Mesodermal cell (in vitro differentiated cells): ENCODE measurements at regions not wholly inside any gene's neighbourhood (a gene's known extent, or its start where the extent isn't known, plus 50 kb on each side); places are given as distances from the start of the nearest gene placed in this dataset.

Source experiments
- H3K27ac ChIP-seq: 2 replicates; pipeline ENCODE4 v1.7.0; 2013; ENCODE audit warnings: mild to moderate bottlenecking, low read depth, low read length, moderate library complexity; ENCODE audit not compliant: severe bottlenecking
- H3K36me3 ChIP-seq: 2 replicates; pipeline ENCODE4 v1.7.1; 2013; ENCODE audit warnings: mild to moderate bottlenecking, low read length, moderate library complexity; ENCODE audit not compliant: control insufficient read depth, insufficient read depth
- H3K4me1 ChIP-seq: one replicate; pipeline ENCODE4 v1.7.1; 2013; ENCODE audit warnings: mild to moderate bottlenecking, low read length; ENCODE audit not compliant: insufficient read depth, control insufficient read depth, poor library complexity, severe bottlenecking
- H3K4me3 ChIP-seq: 2 replicates; pipeline ENCODE4 v1.7.0; 2013; ENCODE audit warnings: low read length, control low read depth, mild to moderate bottlenecking; ENCODE audit not compliant: insufficient read depth, poor library complexity, severe bottlenecking; ENCODE audit errors: extremely low read depth
- H3K9me3 ChIP-seq: 2 replicates; pipeline ENCODE4 v1.7.1; 2013; ENCODE audit warnings: mild to moderate bottlenecking, low read length, moderate library complexity; ENCODE audit not compliant: control insufficient read depth
- WGBS, 2 experiments: methylation state at CpG; one replicate each; pipeline ENCODE4 v1.1.5; 2013; ENCODE audit warnings: missing lambda C conversion rate in 2 of 2; ENCODE audit not compliant: insufficient coverage in 2 of 2; 5-methylcytosine and 5-hydroxymethylcytosine counted together

- Histone ChIP-seq H3K36me3 (no peaks in the 10 kb centered on the region), H3K27ac (no peak overlapping the region)
Observed at GRCh38 chr1:181409981-181410380, 73.3 kb upstream of the CACNA1E start.

GRCh38 chr1:181412746-181413145 is 70.6 kb upstream of the CACNA1E start:
- no peaks in the 10 kb centered on the region for H3K36me3 ChIP-seq
- H3K9me3 ChIP-seq: no peaks in the 10 kb centered on the region
- 88 to 95% methylated on average over 2 to 6 of the region's 9 CpGs for WGBS, 2 experiments
- H3K27ac ChIP-seq: no peak overlapping the region
- no peaks in the 10 kb centered on the region for H3K4me1 ChIP-seq
- no peak overlapping the region for H3K4me3 ChIP-seq

More at GRCh38 chr1:181409981-181410380, 73.3 kb upstream of the CACNA1E start:
- Histone ChIP-seq H3K4me3 (no peak overlapping the region), H3K9me3 (no peaks in the 10 kb centered on the region), H3K4me1 (no peaks in the 10 kb centered on the region)
- WGBS, 2 experiments: 78 to 88% methylated on average over 4 to 7 of the region's 7 CpGs

GRCh38 chr1:181413195-181413815 is 70.0 kb upstream of the CACNA1E start:
- Histone ChIP-seq H3K27ac (no peak overlapping the region), H3K9me3 (no peaks in the 10 kb centered on the region), H3K36me3 (no peaks in the 10 kb centered on the region), H3K4me3 (no peak overlapping the region), H3K4me1 (no peaks in the 10 kb centered on the region)
- 87 to 96% methylated on average over 34 to 51 of the region's 56 CpGs for WGBS, 2 experiments

GRCh38 chr1:181413836-181414235 is 69.5 kb upstream of the CACNA1E start:
- Histone ChIP-seq H3K27ac (no peak overlapping the region), H3K4me3 (no peak overlapping the region), H3K4me1 (no peaks in the 10 kb centered on the region), H3K9me3 (no peaks in the 10 kb centered on the region), H3K36me3 (no peaks in the 10 kb centered on the region)
- 80 to 100% methylated on average over 1 to 2 of the region's 2 CpGs for WGBS, 2 experiments

GRCh38 chr1:181416268-181416860 is 67.0 kb upstream of the CACNA1E start:
- Histone ChIP-seq H3K4me1 (no peaks in the 10 kb centered on the region), H3K4me3 (no peak overlapping the region), H3K9me3 (no peaks in the 10 kb centered on the region), H3K27ac (no peak overlapping the region), H3K36me3 (no peaks in the 10 kb centered on the region)
- WGBS, 2 experiments: 80 to 83% methylated on average over 7 of the region's 7 CpGs

GRCh38 chr1:181417915-181418314 is 65.4 kb upstream of the CACNA1E start:
- Histone ChIP-seq H3K4me3 (no peak overlapping the region), H3K4me1 (no peaks in the 10 kb centered on the region), H3K27ac (no peak overlapping the region), H3K36me3 (no peaks in the 10 kb centered on the region), H3K9me3 (no peaks in the 10 kb centered on the region)
- 80% methylated on average over 1 of the region's 3 CpGs for WGBS, 2 experiments

- Histone ChIP-seq H3K4me1 (no peaks in the 10 kb centered on the region), H3K27ac (no peak overlapping the region), H3K4me3 (no peak overlapping the region), H3K36me3 (no peaks in the 10 kb centered on the region), H3K9me3 (no peaks in the 10 kb centered on the region)
- WGBS, 2 experiments: 24 to 50% methylated on average over 1 to 2 of the region's 4 CpGs
Observed at GRCh38 chr1:181423301-181423918, 59.9 kb upstream of the CACNA1E start.

GRCh38 chr1:181424786-181425403 is 58.4 kb upstream of the CACNA1E start:
- H3K36me3 ChIP-seq: no peaks in the 10 kb centered on the region
- WGBS, 2 experiments: 41 to 44% methylated on average over 8 to 9 of the region's 16 CpGs
- H3K27ac ChIP-seq: no peak overlapping the region
- H3K4me1 ChIP-seq: no peaks in the 10 kb centered on the region
- H3K9me3 ChIP-seq: no peaks in the 10 kb centered on the region
- H3K4me3 ChIP-seq: no peak overlapping the region

- WGBS, 2 experiments: 84 to 93% methylated on average over 3 to 5 of the region's 8 CpGs
- H3K4me1 ChIP-seq: no peaks in the 10 kb centered on the region
- H3K36me3 ChIP-seq: no peaks in the 10 kb centered on the region
- H3K27ac ChIP-seq: no peak overlapping the region
- no peaks in the 10 kb centered on the region for H3K9me3 ChIP-seq
- H3K4me3 ChIP-seq: no peak overlapping the region
Observed at GRCh38 chr1:181425566-181425965, 57.8 kb upstream of the CACNA1E start.

- Histone ChIP-seq H3K27ac (no peak overlapping the region), H3K4me1 (no peaks in the 10 kb centered on the region), H3K36me3 (no peaks in the 10 kb centered on the region), H3K4me3 (no peak overlapping the region), H3K9me3 (no peaks in the 10 kb centered on the region)
- WGBS, 2 experiments: 83 to 100% methylated on average over 1 of the region's 3 CpGs
Observed at GRCh38 chr1:181429462-181429861, 53.9 kb upstream of the CACNA1E start.
